GM12878 (cell line): ENCODE measurements at regions not wholly inside any gene's neighbourhood (a gene's known extent, or its start where the extent isn't known, plus 50 kb on each side); places are given as distances from the start of the nearest gene placed in this dataset.

Source experiments
- CBX5 ChIP-seq: sonication (generic); IDR thresholded peaks from 2 replicates; pipeline ENCODE4 v1.6.1; 2016; ENCODE audit warnings: low read depth, moderate library complexity, mild to moderate bottlenecking, inconsistent platforms
- EED ChIP-seq: sonication (generic); IDR thresholded peaks from 2 replicates; pipeline ENCODE4 v1.6.1; 2016; ENCODE audit warnings: antibody characterized with exemption, low read depth
- FOXM1 ChIP-seq: IDR thresholded peaks from 2 replicates; pipeline ENCODE4 v1.6.1; 2012; ENCODE audit warnings: low read depth, mild to moderate bottlenecking, inconsistent platforms, low read length, moderate library complexity
- HCFC1 ChIP-seq: fragments of 150-350 bp; IDR thresholded peaks from 2 replicates; pipeline ENCODE4 v1.6.1; 2014; ENCODE audit warnings: low read length
- LARP7 ChIP-seq: fragments of 450-650 bp; IDR thresholded peaks from 2 replicates; pipeline ENCODE4 v1.6.1; 2017; ENCODE audit warnings: mild to moderate bottlenecking
- MYC ChIP-seq: IDR thresholded peaks from 2 replicates; pipeline ENCODE4 v1.6.1; 2011; ENCODE audit warnings: mild to moderate bottlenecking, low read length, moderate library complexity, inconsistent platforms; ENCODE audit not compliant: insufficient read depth, insufficient replicate concordance, insufficient read length, severe bottlenecking
- NR2C2 ChIP-seq: IDR thresholded peaks from 2 replicates; pipeline ENCODE4 v1.6.1; 2011; ENCODE audit warnings: borderline replicate concordance, low read depth; ENCODE audit not compliant: control insufficient read depth, insufficient read length
- POLR2A ChIP-seq: IDR thresholded peaks from 2 replicates; pipeline ENCODE4 v1.6.1; 2011; ENCODE audit warnings: low read depth, mild to moderate bottlenecking, low read length
- POLR2AphosphoS5 ChIP-seq: IDR thresholded peaks from 2 replicates; pipeline ENCODE4 v1.6.1; 2011; ENCODE audit warnings: mild to moderate bottlenecking, low read length, inconsistent platforms
- RAD21 ChIP-seq: IDR thresholded peaks from 2 replicates; pipeline ENCODE4 v1.6.1; 2011; ENCODE audit warnings: mild to moderate bottlenecking, low read depth, low read length, moderate library complexity; ENCODE audit not compliant: insufficient read depth
- SRF ChIP-seq, 2 experiments: IDR thresholded peaks; 2 replicates each; pipeline ENCODE4 v1.6.1; 2011; ENCODE audit warnings: low read depth in 2 of 2, low read length in 2 of 2, mild to moderate bottlenecking in 1 of 2, moderate library complexity in 1 of 2
- TF ChIP-seq, protein P1 (sequence below): IDR thresholded peaks from 2 replicates; pipeline ENCODE4 v1.6.1; 2012; ENCODE audit warnings: mild to moderate bottlenecking, low read depth, low read length
- TF ChIP-seq, protein P2 (sequence below): fragments of 450-650 bp; IDR thresholded peaks from 2 replicates; pipeline ENCODE4 v1.6.1; 2017; ENCODE audit warnings: mild to moderate bottlenecking, moderate library complexity
- TF ChIP-seq, protein P3 (sequence below), 3 experiments: IDR thresholded peaks in 2 of 3; conservative IDR thresholded peaks in 1 of 3; 2 replicates each; pipeline ENCODE4 v1.5.1; 2011; ENCODE audit warnings: low read depth in 3 of 3, low read length in 3 of 3, mild to moderate bottlenecking in 3 of 3, control low read depth in 2 of 3, moderate library complexity in 2 of 3, inconsistent platforms in 1 of 3, mixed read lengths in 1 of 3; ENCODE audit not compliant: control insufficient read depth in 2 of 3, insufficient read depth in 1 of 3; ENCODE audit errors: extremely low read depth in 1 of 3

- TF ChIP-seq NR2C2 (no peak), HCFC1 (no peak), CBX5 (no peak), EED (no peak), LARP7 (no peak), MYC (no peak), FOXM1 (no peak), POLR2A (no peak), RAD21 (no peak), SRF (IDR thresholded peaks at IDR 0.05; ENCODE audit: low read depth in 2 of 2, low read length in 2 of 2) (no peak), POLR2AphosphoS5 (no peak)
- TF ChIP-seq, protein P1, sequence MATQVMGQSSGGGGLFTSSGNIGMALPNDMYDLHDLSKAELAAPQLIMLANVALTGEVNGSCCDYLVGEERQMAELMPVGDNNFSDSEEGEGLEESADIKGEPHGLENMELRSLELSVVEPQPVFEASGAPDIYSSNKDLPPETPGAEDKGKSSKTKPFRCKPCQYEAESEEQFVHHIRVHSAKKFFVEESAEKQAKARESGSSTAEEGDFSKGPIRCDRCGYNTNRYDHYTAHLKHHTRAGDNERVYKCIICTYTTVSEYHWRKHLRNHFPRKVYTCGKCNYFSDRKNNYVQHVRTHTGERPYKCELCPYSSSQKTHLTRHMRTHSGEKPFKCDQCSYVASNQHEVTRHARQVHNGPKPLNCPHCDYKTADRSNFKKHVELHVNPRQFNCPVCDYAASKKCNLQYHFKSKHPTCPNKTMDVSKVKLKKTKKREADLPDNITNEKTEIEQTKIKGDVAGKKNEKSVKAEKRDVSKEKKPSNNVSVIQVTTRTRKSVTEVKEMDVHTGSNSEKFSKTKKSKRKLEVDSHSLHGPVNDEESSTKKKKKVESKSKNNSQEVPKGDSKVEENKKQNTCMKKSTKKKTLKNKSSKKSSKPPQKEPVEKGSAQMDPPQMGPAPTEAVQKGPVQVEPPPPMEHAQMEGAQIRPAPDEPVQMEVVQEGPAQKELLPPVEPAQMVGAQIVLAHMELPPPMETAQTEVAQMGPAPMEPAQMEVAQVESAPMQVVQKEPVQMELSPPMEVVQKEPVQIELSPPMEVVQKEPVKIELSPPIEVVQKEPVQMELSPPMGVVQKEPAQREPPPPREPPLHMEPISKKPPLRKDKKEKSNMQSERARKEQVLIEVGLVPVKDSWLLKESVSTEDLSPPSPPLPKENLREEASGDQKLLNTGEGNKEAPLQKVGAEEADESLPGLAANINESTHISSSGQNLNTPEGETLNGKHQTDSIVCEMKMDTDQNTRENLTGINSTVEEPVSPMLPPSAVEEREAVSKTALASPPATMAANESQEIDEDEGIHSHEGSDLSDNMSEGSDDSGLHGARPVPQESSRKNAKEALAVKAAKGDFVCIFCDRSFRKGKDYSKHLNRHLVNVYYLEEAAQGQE, result no peak
- TF ChIP-seq, protein P2, sequence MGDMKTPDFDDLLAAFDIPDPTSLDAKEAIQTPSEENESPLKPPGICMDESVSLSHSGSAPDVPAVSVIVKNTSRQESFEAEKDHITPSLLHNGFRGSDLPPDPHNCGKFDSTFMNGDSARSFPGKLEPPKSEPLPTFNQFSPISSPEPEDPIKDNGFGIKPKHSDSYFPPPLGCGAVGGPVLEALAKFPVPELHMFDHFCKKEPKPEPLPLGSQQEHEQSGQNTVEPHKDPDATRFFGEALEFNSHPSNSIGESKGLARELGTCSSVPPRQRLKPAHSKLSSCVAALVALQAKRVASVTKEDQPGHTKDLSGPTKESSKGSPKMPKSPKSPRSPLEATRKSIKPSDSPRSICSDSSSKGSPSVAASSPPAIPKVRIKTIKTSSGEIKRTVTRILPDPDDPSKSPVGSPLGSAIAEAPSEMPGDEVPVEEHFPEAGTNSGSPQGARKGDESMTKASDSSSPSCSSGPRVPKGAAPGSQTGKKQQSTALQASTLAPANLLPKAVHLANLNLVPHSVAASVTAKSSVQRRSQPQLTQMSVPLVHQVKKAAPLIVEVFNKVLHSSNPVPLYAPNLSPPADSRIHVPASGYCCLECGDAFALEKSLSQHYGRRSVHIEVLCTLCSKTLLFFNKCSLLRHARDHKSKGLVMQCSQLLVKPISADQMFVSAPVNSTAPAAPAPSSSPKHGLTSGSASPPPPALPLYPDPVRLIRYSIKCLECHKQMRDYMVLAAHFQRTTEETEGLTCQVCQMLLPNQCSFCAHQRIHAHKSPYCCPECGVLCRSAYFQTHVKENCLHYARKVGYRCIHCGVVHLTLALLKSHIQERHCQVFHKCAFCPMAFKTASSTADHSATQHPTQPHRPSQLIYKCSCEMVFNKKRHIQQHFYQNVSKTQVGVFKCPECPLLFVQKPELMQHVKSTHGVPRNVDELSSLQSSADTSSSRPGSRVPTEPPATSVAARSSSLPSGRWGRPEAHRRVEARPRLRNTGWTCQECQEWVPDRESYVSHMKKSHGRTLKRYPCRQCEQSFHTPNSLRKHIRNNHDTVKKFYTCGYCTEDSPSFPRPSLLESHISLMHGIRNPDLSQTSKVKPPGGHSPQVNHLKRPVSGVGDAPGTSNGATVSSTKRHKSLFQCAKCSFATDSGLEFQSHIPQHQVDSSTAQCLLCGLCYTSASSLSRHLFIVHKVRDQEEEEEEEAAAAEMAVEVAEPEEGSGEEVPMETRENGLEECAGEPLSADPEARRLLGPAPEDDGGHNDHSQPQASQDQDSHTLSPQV, result no peak
- TF ChIP-seq, protein P3, sequence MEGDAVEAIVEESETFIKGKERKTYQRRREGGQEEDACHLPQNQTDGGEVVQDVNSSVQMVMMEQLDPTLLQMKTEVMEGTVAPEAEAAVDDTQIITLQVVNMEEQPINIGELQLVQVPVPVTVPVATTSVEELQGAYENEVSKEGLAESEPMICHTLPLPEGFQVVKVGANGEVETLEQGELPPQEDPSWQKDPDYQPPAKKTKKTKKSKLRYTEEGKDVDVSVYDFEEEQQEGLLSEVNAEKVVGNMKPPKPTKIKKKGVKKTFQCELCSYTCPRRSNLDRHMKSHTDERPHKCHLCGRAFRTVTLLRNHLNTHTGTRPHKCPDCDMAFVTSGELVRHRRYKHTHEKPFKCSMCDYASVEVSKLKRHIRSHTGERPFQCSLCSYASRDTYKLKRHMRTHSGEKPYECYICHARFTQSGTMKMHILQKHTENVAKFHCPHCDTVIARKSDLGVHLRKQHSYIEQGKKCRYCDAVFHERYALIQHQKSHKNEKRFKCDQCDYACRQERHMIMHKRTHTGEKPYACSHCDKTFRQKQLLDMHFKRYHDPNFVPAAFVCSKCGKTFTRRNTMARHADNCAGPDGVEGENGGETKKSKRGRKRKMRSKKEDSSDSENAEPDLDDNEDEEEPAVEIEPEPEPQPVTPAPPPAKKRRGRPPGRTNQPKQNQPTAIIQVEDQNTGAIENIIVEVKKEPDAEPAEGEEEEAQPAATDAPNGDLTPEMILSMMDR (IDR thresholded peaks at IDR 0.05 in 2 of 3, conservative IDR thresholded peaks at IDR 0.05 in 1 of 3; ENCODE audit: control insufficient read depth in 2 of 3, extremely low read depth in 1 of 3, insufficient read depth in 1 of 3, low read depth in 3 of 3, low read length in 3 of 3), result no peak
Observed at GRCh38 chr16:46428108-46429061, 192.8 kb downstream of the SHCBP1 start.
